Chondrocyte (in vitro differentiated cells): ENCODE measurements at regions not wholly inside any gene's neighbourhood (a gene's known extent, or its start where the extent isn't known, plus 50 kb on each side); places are given as distances from the start of the nearest gene placed in this dataset.

Experiments used
- DNase-seq: peaks from one replicate; pipeline ENCODE4 v3.0.0; 2021; ENCODE audit warnings: mixed read lengths, low spot score
- H3K27ac Mint-ChIP-seq: one replicate; pipeline ENCODE4 v1.8.0; 2021; ENCODE audit warnings: mild to moderate bottlenecking, moderate library complexity, mixed read lengths; ENCODE audit not compliant: unreplicated experiment
- H3K27me3 Mint-ChIP-seq: 2 replicates; pipeline ENCODE4 v1.8.0; 2021; ENCODE audit warnings: low read depth, mixed read lengths
- H3K36me3 Mint-ChIP-seq: 2 replicates; pipeline ENCODE4 v1.8.0; 2021; ENCODE audit warnings: low read depth, mixed read lengths
- H3K4me1 Mint-ChIP-seq: 2 replicates; pipeline ENCODE4 v1.8.0; 2021; ENCODE audit warnings: low read depth, mild to moderate bottlenecking, mixed read lengths
- H3K4me3 Mint-ChIP-seq: one replicate; pipeline ENCODE4 v1.8.0; 2021; ENCODE audit warnings: mild to moderate bottlenecking, moderate library complexity, mixed read lengths; ENCODE audit not compliant: unreplicated experiment
- H3K9me3 Mint-ChIP-seq: 2 replicates; pipeline ENCODE4 v1.8.0; 2021; ENCODE audit warnings: low read depth, mixed read lengths
- CTCF ChIP-seq: fragments of 200-600 bp; sonication (generic); IDR thresholded peaks from 2 replicates; pipeline ENCODE4 v1.5.0; 2021; ENCODE audit warnings: antibody characterized with exemption, mild to moderate bottlenecking, moderate library complexity

GRCh38 chr19:30760014-30760413 lies 387.8 kb downstream of the ZNF536 start:
- Mint-ChIP-seq H3K9me3 (peaks cover 10% of the 10 kb centered on the region), H3K4me3 (no peak overlapping the region), H3K4me1 (no peaks in the 10 kb centered on the region), H3K27ac (no peak overlapping the region), H3K36me3 (no peaks in the 10 kb centered on the region), H3K27me3 (peaks cover 3% of the 10 kb centered on the region)
- DNase-seq = no peak
- no peak for TF ChIP-seq CTCF

- H3K36me3 Mint-ChIP-seq = no peaks in the 10 kb centered on the region
- no peak overlapping the region for H3K27ac Mint-ChIP-seq
- H3K9me3 Mint-ChIP-seq = peaks cover 17% of the 10 kb centered on the region
Measured at GRCh38 chr19:30757837-30758617, 385.8 kb downstream of the ZNF536 start.

GRCh38 chr19:30757104-30757836 lies 385.1 kb downstream of the ZNF536 start:
- no peaks in the 10 kb centered on the region for H3K36me3 Mint-ChIP-seq
- TF ChIP-seq CTCF = no peak
- no peak for DNase-seq
- H3K4me3 Mint-ChIP-seq = no peak overlapping the region
- peaks cover 20% of the 10 kb centered on the region for H3K9me3 Mint-ChIP-seq
- no peak overlapping the region for H3K27ac Mint-ChIP-seq
- no peaks in the 10 kb centered on the region for H3K27me3 Mint-ChIP-seq
- H3K4me1 Mint-ChIP-seq = no peaks in the 10 kb centered on the region

More at GRCh38 chr19:30757837-30758617, 385.8 kb downstream of the ZNF536 start:
- Mint-ChIP-seq H3K4me3 (no peak overlapping the region), H3K4me1 (no peaks in the 10 kb centered on the region), H3K27me3 (no peaks in the 10 kb centered on the region)
- TF ChIP-seq CTCF = no peak
- no peak for DNase-seq

GRCh38 chr19:30755581-30755980 lies 383.4 kb downstream of the ZNF536 start:
- no peak overlapping the region for H3K27ac Mint-ChIP-seq
- no peaks in the 10 kb centered on the region for H3K36me3 Mint-ChIP-seq

More at GRCh38 chr19:30755581-30755980, 383.4 kb downstream of the ZNF536 start:
- Mint-ChIP-seq H3K4me1 (no peaks in the 10 kb centered on the region), H3K27me3 (no peaks in the 10 kb centered on the region), H3K4me3 (no peak overlapping the region), H3K9me3 (peaks cover 23% of the 10 kb centered on the region)
- DNase-seq = no peak
- TF ChIP-seq CTCF = no peak
